SU-DHL-6 (cell line): ENCODE measurements at regions not wholly inside any gene's neighbourhood (a gene's known extent, or its start where the extent isn't known, plus 50 kb on each side); places are given as distances from the start of the nearest gene placed in this dataset.

Source experiments
- H2AFZ ChIP-seq: fragments of 200-600 bp; sonication (generic); 2 replicates; pipeline ENCODE4 v1.6.1; 2014; ENCODE audit warnings: low read depth, mild to moderate bottlenecking, moderate library complexity, mixed read lengths, antibody characterized with exemption, low read length; ENCODE audit not compliant: severe bottlenecking
- H3F3A ChIP-seq: fragments of 200-600 bp; shearing (Covaris generic); 2 replicates; pipeline ENCODE4 v1.6.0; 2016; ENCODE audit warnings: antibody characterized with exemption, mild to moderate bottlenecking; ENCODE audit not compliant: insufficient read depth
- H3K27ac ChIP-seq: fragments of 200-600 bp; sonication (generic); 2 replicates; pipeline ENCODE4 v1.5.1; 2016; ENCODE audit warnings: low read depth, mild to moderate bottlenecking, low read length, moderate library complexity, mixed read lengths
- H3K27me3 ChIP-seq: fragments of 200-600 bp; sonication (generic), shearing (Covaris generic); 2 replicates; pipeline ENCODE4 v1.6.0; 2014; ENCODE audit warnings: mild to moderate bottlenecking, low read length
- H3K36me3 ChIP-seq: fragments of 200-600 bp; sonication (generic); 2 replicates; pipeline ENCODE4 v1.6.1; 2014; ENCODE audit warnings: mild to moderate bottlenecking, low read length, mixed read lengths
- H3K4me2 ChIP-seq: fragments of 300-600, 200-600 bp; shearing (Covaris generic), sonication (generic); 2 replicates; pipeline ENCODE4 v1.6.0; 2014; ENCODE audit warnings: low read length, low read depth, mild to moderate bottlenecking; ENCODE audit not compliant: poor library complexity, severe bottlenecking
- H3K4me3 ChIP-seq: fragments of 200-600 bp; sonication (generic); 2 replicates; pipeline ENCODE4 v1.5.1; 2014; ENCODE audit warnings: antibody characterized with exemption, low read length, mild to moderate bottlenecking, mixed read lengths; ENCODE audit not compliant: insufficient read depth, poor library complexity, severe bottlenecking
- H3K79me2 ChIP-seq: fragments of 200-600 bp; sonication (generic); 2 replicates; pipeline ENCODE4 v1.6.1; 2014; ENCODE audit warnings: mild to moderate bottlenecking, low read length, moderate library complexity; ENCODE audit not compliant: insufficient read depth
- H3K9ac ChIP-seq: fragments of 200-600 bp; sonication (generic); 2 replicates; pipeline ENCODE4 v1.7.0; 2014; ENCODE audit warnings: mild to moderate bottlenecking, low read length
- H3K9me2 ChIP-seq: fragments of 200-600 bp; sonication (generic); replicated peaks from 2 replicates; pipeline ENCODE4 v1.6.1; 2014; ENCODE audit warnings: low read length; ENCODE audit not compliant: insufficient read depth
- H3K9me3 ChIP-seq: fragments of 200-600 bp; sonication (generic); 2 replicates; pipeline ENCODE4 v1.6.1; 2014; ENCODE audit warnings: low read length, mixed read lengths; ENCODE audit not compliant: insufficient read depth
- H4K20me1 ChIP-seq: fragments of 200-600 bp; sonication (generic); 2 replicates; pipeline ENCODE4 v1.6.1; 2014; ENCODE audit warnings: low read depth, mild to moderate bottlenecking, antibody characterized with exemption, low read length, moderate library complexity, mixed read lengths
- CTCF ChIP-seq: fragments of 200-600 bp; sonication (generic); IDR thresholded peaks from one replicate; pipeline ENCODE4 v1.5.1; 2017; ENCODE audit warnings: antibody characterized with exemption, mild to moderate bottlenecking, low read length, moderate library complexity; ENCODE audit not compliant: insufficient read depth, poor library complexity, severe bottlenecking
- EZH2phosphoT487 ChIP-seq: fragments of 200-600 bp; sonication (generic), shearing (Covaris generic); conservative IDR thresholded peaks from 2 replicates; pipeline ENCODE4 v1.6.1; 2018; ENCODE audit warnings: mild to moderate bottlenecking, antibody characterized with exemption, low read length, moderate library complexity, mixed read lengths

GRCh38 chr4:26020083-26020668 is 106.2 kb downstream of the SMIM20 start:
- H3F3A ChIP-seq: no peaks in the 10 kb centered on the region
- no peaks in the 10 kb centered on the region for H3K36me3 ChIP-seq
- no peak overlapping the region for H2AFZ ChIP-seq
- no peak overlapping the region for H3K4me3 ChIP-seq
- no peaks in the 10 kb centered on the region for H3K79me2 ChIP-seq
- H3K9me2 ChIP-seq: no peaks in the 10 kb centered on the region
- no peak for TF ChIP-seq EZH2phosphoT487
- no peak for TF ChIP-seq CTCF
- H3K27ac ChIP-seq: no peak overlapping the region
- no peak overlapping the region for H3K4me2 ChIP-seq
- H3K27me3 ChIP-seq: no peaks in the 10 kb centered on the region
- H4K20me1 ChIP-seq: no peaks in the 10 kb centered on the region
- H3K9ac ChIP-seq: no peak overlapping the region
- H3K9me3 ChIP-seq: no peaks in the 10 kb centered on the region

- Histone ChIP-seq H3K9me2 (no peaks in the 10 kb centered on the region), H3K9ac (no peak overlapping the region), H3K27ac (no peak overlapping the region), H3K9me3 (no peaks in the 10 kb centered on the region), H3F3A (no peaks in the 10 kb centered on the region), H3K27me3 (no peaks in the 10 kb centered on the region), H3K36me3 (no peaks in the 10 kb centered on the region), H3K4me3 (no peak overlapping the region), H3K4me2 (no peak overlapping the region), H4K20me1 (no peaks in the 10 kb centered on the region), H2AFZ (no peak overlapping the region), H3K79me2 (no peaks in the 10 kb centered on the region)
- TF ChIP-seq CTCF (no peak), EZH2phosphoT487 (no peak)
These were observed 106.9 kb downstream of the SMIM20 start for GRCh38 chr4:26020881-26021280.

- Histone ChIP-seq H3K27me3 (no peaks in the 10 kb centered on the region), H3K27ac (no peak overlapping the region), H3K4me3 (no peak overlapping the region), H3K36me3 (no peaks in the 10 kb centered on the region), H3K4me2 (no peak overlapping the region), H2AFZ (no peak overlapping the region), H3K9ac (no peak overlapping the region), H3K79me2 (no peaks in the 10 kb centered on the region), H3K9me3 (no peaks in the 10 kb centered on the region), H3F3A (no peaks in the 10 kb centered on the region), H4K20me1 (no peaks in the 10 kb centered on the region), H3K9me2 (no peaks in the 10 kb centered on the region)
- TF ChIP-seq CTCF (no peak), EZH2phosphoT487 (no peak)
These were observed 107.7 kb downstream of the SMIM20 start for GRCh38 chr4:26021417-26022345.
